Sigmoid colon (tissue), 6 donors: ENCODE measurements at regions not wholly inside any gene's neighbourhood (a gene's known extent, or its start where the extent isn't known, plus 50 kb on each side); places are given as distances from the start of the nearest gene placed in this dataset.
"Not testable (repeated sequence)": the region's sequence is repeated elsewhere in the genome, so short reads cannot be mapped to it uniquely, and the experiment has no call there.

ENCODE experiments used
- DNase-seq: peaks from one replicate; pipeline ENCODE4 v3.0.0-alpha.2; 2019
- H3K27ac ChIP-seq, 4 donors: fragments of 200-600 bp; sonication (generic); one replicate each; pipeline ENCODE4 v1.5.1; 2016 to 2019; ENCODE audit warnings: mild to moderate bottlenecking in 1 of 4
- H3K27me3 ChIP-seq, 3 donors: fragments of 200-600 bp; sonication (generic); one replicate each; pipeline ENCODE4 v1.5.1; 2019; ENCODE audit warnings: mild to moderate bottlenecking in 1 of 3
- H3K36me3 ChIP-seq, 4 donors: fragments of 200-600 bp; sonication (generic); one replicate each; pipeline ENCODE4 v1.5.1; 2016 to 2019
- H3K4me1 ChIP-seq, 4 donors: fragments of 200-600 bp; sonication (generic); one replicate each; pipeline ENCODE4 v1.5.1; 2017 to 2019
- H3K4me3 ChIP-seq, 4 donors: fragments of 200-600 bp; sonication (generic); one replicate each; pipeline ENCODE4 v1.5.1; 2017 to 2019; ENCODE audit warnings: mild to moderate bottlenecking in 2 of 4, moderate library complexity in 1 of 4
- H3K9me3 ChIP-seq, 4 donors: fragments of 200-600 bp in 3 of 4; sonication (generic) in 3 of 4; one replicate each; pipeline versions ENCODE4 v1.5.1 to v1.6.1; 2013 to 2019
- EP300 ChIP-seq, 4 donors: sonication (generic); formaldehyde crosslinking; IDR thresholded peaks; one replicate each; pipeline ENCODE4 v1.6.1; 2017; ENCODE audit warnings: antibody characterized with exemption in 4 of 4
- POLR2A ChIP-seq, 2 donors: fragments of 450-650 bp; IDR thresholded peaks; one replicate each; pipeline ENCODE4 v1.6.1; 2016; ENCODE audit warnings: antibody characterized with exemption in 2 of 2, mild to moderate bottlenecking in 2 of 2, moderate library complexity in 2 of 2
- POLR2AphosphoS5 ChIP-seq, 4 donors: sonication (generic); formaldehyde crosslinking; IDR thresholded peaks; one replicate each; pipeline ENCODE4 v1.6.1; 2017; ENCODE audit warnings: antibody characterized with exemption in 4 of 4
- WGBS, 2 donors: extraction: QIAGEN DNeasy Blood & Tissue Kit; methylation state at CpG; one replicate each; pipeline ENCODE4 v1.1.7; 2013; 5-methylcytosine and 5-hydroxymethylcytosine counted together
- intact Hi-C: fragments of 100-400 bp; cut with DNase I; formaldehyde crosslinking; loops from one replicate; pipeline ENCODE4 v1.15.1; 2023
- TF ChIP-seq, protein P1 (sequence below), 4 experiments: fragments of 450-650 bp in 3 of 4; fragments of 200-600 bp in 1 of 4; IDR thresholded peaks; one replicate each; pipeline ENCODE4 v1.5.1; 2016 to 2019; ENCODE audit warnings: antibody characterized with exemption in 4 of 4, mild to moderate bottlenecking in 3 of 4, moderate library complexity in 2 of 4
- donor health status: healthy with polysubstance abuse.
- donor health status: healthy.

DNA sequence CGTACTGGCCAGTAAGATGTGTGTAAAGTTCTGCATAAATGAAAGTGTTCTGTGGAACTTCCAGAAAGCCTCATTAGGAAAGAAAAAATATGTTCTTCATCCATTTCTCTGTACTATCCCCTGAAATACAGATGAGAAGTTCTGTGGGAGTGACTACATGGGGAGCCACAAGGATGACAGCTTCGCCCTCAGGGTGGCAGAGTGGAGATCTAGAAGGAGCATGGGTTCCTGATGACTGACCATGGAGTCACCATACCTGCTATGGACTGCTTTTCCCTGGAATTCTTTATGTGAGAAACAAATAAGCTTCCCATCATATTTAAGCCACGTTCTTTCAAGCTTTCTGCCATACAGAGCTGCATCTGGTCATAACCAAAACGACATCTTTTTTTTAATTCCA lies 113.9 kb upstream of the RGS1 start:
- Histone ChIP-seq H3K27ac (no peak overlapping the region), H3K4me3 (no peak overlapping the region), H3K27me3 (no peaks in the 10 kb centered on the region), H3K4me1 (no peaks in the 10 kb centered on the region), H3K9me3 (no peaks in the 10 kb centered on the region), H3K36me3 (no peaks in the 10 kb centered on the region)
- no peak for TF ChIP-seq POLR2AphosphoS5 (IDR thresholded peaks at IDR 0.05)
- TF ChIP-seq EP300 (IDR thresholded peaks at IDR 0.05) = no peak
- no peak for TF ChIP-seq POLR2A (IDR thresholded peaks at IDR 0.05)
- TF ChIP-seq, protein P1, sequence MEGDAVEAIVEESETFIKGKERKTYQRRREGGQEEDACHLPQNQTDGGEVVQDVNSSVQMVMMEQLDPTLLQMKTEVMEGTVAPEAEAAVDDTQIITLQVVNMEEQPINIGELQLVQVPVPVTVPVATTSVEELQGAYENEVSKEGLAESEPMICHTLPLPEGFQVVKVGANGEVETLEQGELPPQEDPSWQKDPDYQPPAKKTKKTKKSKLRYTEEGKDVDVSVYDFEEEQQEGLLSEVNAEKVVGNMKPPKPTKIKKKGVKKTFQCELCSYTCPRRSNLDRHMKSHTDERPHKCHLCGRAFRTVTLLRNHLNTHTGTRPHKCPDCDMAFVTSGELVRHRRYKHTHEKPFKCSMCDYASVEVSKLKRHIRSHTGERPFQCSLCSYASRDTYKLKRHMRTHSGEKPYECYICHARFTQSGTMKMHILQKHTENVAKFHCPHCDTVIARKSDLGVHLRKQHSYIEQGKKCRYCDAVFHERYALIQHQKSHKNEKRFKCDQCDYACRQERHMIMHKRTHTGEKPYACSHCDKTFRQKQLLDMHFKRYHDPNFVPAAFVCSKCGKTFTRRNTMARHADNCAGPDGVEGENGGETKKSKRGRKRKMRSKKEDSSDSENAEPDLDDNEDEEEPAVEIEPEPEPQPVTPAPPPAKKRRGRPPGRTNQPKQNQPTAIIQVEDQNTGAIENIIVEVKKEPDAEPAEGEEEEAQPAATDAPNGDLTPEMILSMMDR (IDR thresholded peaks at IDR 0.05) = no peak
- intact Hi-C loops = no loop called here
- 75 to 87% methylated on average over 4 of the region's 4 CpGs for WGBS, 2 donors
- DNase-seq = no peak

DNA sequence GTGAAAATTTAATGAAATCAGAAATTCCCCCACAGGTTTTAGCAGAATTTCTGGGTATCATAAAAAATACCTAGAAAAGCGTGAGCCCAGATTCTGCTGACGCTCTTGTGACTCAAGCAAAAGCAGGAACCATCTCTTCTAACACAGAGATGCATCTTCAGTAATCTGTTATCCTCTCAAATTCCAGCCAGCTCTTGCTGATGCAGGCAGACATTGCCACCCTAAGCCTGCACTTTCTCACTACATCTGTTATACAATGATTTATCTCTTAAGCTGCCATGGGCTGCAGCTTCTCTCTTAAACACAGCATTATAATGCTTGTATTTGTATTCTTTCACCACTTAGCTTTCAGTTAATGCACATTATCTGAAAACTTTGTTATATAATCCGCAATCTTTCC lies 113.0 kb upstream of the RGS1 start:
- 84% methylated on average over 3 of the region's 3 CpGs for WGBS, 2 donors
- intact Hi-C loops = no loop called here
- no peaks in the 10 kb centered on the region for H3K36me3 ChIP-seq
- H3K27me3 ChIP-seq = no peaks in the 10 kb centered on the region
- H3K9me3 ChIP-seq = no peaks in the 10 kb centered on the region
- TF ChIP-seq POLR2AphosphoS5 (IDR thresholded peaks at IDR 0.05) = no peak
- TF ChIP-seq, protein P1 (IDR thresholded peaks at IDR 0.05) = no peak
- TF ChIP-seq POLR2A (IDR thresholded peaks at IDR 0.05) = no peak
- no peak for TF ChIP-seq EP300 (IDR thresholded peaks at IDR 0.05)
- no peak overlapping the region for H3K27ac ChIP-seq
- H3K4me3 ChIP-seq = no peak overlapping the region
- DNase-seq = no peak
- no peaks in the 10 kb centered on the region for H3K4me1 ChIP-seq

DNA sequence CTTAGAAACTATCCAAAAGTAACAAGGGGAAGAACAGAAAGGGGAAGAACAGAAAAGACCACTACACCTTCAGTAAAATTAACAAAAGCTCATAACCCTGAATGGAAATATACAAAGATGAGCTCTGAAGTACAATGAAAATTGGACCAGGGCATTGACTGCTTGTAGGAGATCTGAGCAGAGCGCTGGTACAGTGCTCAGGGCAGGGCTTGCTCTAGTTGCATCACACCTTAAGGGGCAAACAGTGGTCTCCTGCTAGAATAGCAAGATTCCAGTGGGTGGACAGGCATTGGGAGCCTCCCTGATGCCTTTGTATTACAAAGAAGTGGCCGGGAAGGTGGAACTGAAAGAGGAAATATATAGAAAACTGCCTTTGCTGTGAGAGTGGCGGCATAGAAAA lies 111.9 kb upstream of the RGS1 start:
- H3K4me3 ChIP-seq = no peak overlapping the region
- TF ChIP-seq POLR2AphosphoS5 (IDR thresholded peaks at IDR 0.05) (no peak), EP300 (IDR thresholded peaks at IDR 0.05) (no peak), POLR2A (IDR thresholded peaks at IDR 0.05) (no peak)
- TF ChIP-seq, protein P1 (IDR thresholded peaks at IDR 0.05) = no peak
- no peaks in the 10 kb centered on the region for H3K9me3 ChIP-seq
- DNase-seq = no peak
- no peaks in the 10 kb centered on the region for H3K4me1 ChIP-seq
- no peaks in the 10 kb centered on the region for H3K27me3 ChIP-seq
- no peak overlapping the region for H3K27ac ChIP-seq
- intact Hi-C loops = no loop called here
- H3K36me3 ChIP-seq = no peaks in the 10 kb centered on the region
- WGBS, 2 donors = 58 to 64% methylated on average over 3 of the region's 3 CpGs

DNA sequence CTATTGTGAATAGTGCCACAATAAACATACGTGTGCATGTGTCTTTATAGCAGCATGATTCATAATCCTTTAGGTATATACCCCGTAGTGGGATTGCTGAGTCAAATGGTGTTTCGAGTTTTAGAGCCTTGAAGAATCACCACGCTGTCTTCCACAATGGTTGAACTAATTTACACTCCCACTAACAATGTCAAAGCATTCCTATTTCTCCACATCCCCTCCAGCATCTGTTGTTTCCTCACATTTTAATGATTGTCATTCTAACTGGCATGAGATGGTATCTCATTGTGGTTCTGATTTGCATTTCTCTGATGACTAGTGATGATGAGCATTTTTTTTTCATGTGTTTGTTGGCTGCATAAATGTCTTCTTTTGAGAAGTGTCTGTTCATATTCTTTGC lies 110.4 kb upstream of the RGS1 start:
- 59 to 77% methylated on average over 4 of the region's 4 CpGs for WGBS, 2 donors
- H3K36me3 ChIP-seq, H3K9me3 ChIP-seq, H3K27ac ChIP-seq, DNase-seq, H3K4me3 ChIP-seq, H3K27me3 ChIP-seq, intact Hi-C loops, H3K4me1 ChIP-seq: not testable (repeated sequence)

DNA sequence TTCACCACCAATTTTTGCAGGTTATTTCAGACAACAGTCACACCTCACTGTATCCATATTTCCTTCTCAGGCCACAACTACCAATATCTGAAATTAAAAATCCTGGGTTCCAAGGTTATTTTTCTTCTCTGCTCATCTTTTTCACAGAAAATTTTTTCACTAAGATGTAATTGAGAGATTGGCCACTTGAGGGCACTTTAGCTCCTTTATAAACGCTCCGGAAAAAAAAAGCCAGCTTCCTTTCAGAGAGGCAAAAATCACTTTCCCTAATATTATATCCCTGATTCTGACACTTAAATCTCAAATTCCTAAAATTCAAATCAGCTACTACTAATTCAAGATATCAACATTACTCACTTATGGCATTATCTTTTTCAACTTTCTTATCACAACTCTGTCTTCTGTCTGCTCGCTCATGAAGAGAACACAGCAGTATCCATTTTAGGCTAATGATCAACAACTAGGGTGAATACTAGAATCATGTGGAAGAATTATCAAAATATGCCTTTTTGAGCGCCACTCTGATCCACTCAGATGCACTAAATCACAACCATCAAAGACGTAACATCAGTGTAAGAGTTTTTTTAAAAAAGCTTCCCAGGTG lies 101.4 kb upstream of the RGS1 start:
- intact Hi-C loops = loop anchor here (10.0 kb wide), 1 partner anchor 931 kb away; no protein-coding TSS in a partner anchor
- H3K27ac ChIP-seq = peak overlapping the region in 2 of 4 donors; percentile 4 to 28
- peaks cover 0 to 33% (median 15%) of the 10 kb centered on the region in 4 donors for H3K4me1 ChIP-seq
- no peaks in the 10 kb centered on the region for H3K36me3 ChIP-seq
- no peaks in the 10 kb centered on the region for H3K27me3 ChIP-seq
- no peak for DNase-seq
- no peak overlapping the region for H3K4me3 ChIP-seq
- 40 to 41% methylated on average over 5 of the region's 5 CpGs for WGBS, 2 donors
- no peaks in the 10 kb centered on the region for H3K9me3 ChIP-seq
- TF ChIP-seq, protein P1 (IDR thresholded peaks at IDR 0.05) = peak; percentile 29 to 72 (median 47)
- TF ChIP-seq EP300 (IDR thresholded peaks at IDR 0.05) = no peak
